Colonic mucosa (tissue), 4 donors: ENCODE measurements at regions not wholly inside any gene's neighbourhood (a gene's known extent, or its start where the extent isn't known, plus 50 kb on each side); places are given as distances from the start of the nearest gene placed in this dataset.
A peak's percentile ranks its signal among the peaks of the same experiment; 100 is the strongest.

Experiments
- DNase-seq: peaks from one replicate; pipeline ENCODE4 v3.0.0-alpha.2; 2020
- H3K27ac ChIP-seq: fragments of 200-600 bp; one replicate; pipeline ENCODE4 v1.8.0; 2021
- H3K27me3 ChIP-seq: fragments of 200-600 bp; one replicate; pipeline ENCODE4 v1.8.0; 2021
- H3K36me3 ChIP-seq: fragments of 200-600 bp; one replicate; pipeline ENCODE4 v1.8.0; 2021
- H3K4me1 ChIP-seq: fragments of 200-600 bp; one replicate; pipeline ENCODE4 v1.8.0; 2021; ENCODE audit warnings: mild to moderate bottlenecking
- H3K4me3 ChIP-seq: fragments of 200-600 bp; one replicate; pipeline ENCODE4 v1.8.0; 2021
- H3K9ac ChIP-seq, 2 donors: one replicate each; pipeline ENCODE4 v1.7.0; 2013; ENCODE audit warnings: control low read depth in 2 of 2, low read depth in 2 of 2, low read length in 2 of 2
- H3K9me3 ChIP-seq: fragments of 200-600 bp; one replicate; pipeline ENCODE4 v1.8.0; 2021
- intact Hi-C: fragments of 100-400 bp; cut with DNase I; formaldehyde crosslinking; loops from one replicate; pipeline ENCODE4 v1.14.1; 2022
- TF ChIP-seq, protein P1 (sequence below): fragments of 200-600 bp; IDR thresholded peaks from one replicate; pipeline ENCODE4 v1.8.0; 2022; ENCODE audit warnings: antibody characterized with exemption, mild to moderate bottlenecking
- donor health status: healthy.
- donor health status: DM: no; HTN: no; CAD: no.
- donor health status: DM: no; HTN: no; CAD: no.

DNA sequence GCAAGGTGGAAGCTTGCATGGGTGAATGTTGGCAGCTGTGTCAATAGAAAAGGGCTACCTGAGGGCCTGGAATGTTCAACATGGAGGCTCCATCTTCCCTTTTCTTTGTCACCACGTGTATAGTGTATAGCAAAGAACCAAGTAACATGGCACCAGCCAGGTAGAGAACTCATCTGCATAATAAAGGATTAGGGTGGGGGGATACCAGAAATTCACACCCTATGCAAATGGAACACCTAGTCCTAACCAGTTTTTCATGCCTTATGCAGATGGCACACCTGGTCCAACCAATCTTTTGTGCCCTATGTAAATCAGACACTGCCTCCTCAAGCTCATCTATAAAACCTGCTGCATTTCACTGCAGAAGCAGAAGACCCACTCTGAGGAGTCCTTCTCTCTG is 169.6 kb upstream of the GLRA2 start:
- Histone ChIP-seq H3K27me3 (no peaks in the 10 kb centered on the region), H3K9ac (no peak overlapping the region), H3K4me3 (no peak overlapping the region), H3K27ac (peak overlapping the region; percentile 29), H3K36me3 (no peaks in the 10 kb centered on the region), H3K9me3 (no peaks in the 10 kb centered on the region), H3K4me1 (no peaks in the 10 kb centered on the region)
- TF ChIP-seq, protein P1, sequence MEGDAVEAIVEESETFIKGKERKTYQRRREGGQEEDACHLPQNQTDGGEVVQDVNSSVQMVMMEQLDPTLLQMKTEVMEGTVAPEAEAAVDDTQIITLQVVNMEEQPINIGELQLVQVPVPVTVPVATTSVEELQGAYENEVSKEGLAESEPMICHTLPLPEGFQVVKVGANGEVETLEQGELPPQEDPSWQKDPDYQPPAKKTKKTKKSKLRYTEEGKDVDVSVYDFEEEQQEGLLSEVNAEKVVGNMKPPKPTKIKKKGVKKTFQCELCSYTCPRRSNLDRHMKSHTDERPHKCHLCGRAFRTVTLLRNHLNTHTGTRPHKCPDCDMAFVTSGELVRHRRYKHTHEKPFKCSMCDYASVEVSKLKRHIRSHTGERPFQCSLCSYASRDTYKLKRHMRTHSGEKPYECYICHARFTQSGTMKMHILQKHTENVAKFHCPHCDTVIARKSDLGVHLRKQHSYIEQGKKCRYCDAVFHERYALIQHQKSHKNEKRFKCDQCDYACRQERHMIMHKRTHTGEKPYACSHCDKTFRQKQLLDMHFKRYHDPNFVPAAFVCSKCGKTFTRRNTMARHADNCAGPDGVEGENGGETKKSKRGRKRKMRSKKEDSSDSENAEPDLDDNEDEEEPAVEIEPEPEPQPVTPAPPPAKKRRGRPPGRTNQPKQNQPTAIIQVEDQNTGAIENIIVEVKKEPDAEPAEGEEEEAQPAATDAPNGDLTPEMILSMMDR, result no peak
- intact Hi-C loops, result no loop called here
- no peak for DNase-seq

DNA sequence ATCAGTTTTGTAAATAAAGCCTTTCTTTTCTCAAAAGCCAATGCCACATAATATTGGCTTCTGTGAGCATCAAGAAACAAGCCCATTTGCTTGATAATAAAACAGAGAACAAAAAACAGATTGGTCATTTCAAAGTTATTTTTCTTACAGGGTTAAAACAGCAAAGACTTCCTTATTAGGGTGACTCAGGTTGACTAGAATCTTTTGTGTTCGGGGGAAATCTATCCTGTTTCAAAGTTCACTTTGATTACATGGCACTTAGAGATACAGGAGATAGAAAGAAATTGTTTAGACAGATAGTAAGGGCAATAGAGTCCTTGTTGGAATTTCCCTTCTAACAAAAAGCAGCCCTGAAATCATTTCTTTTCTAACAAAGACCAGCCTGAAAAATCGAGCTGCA is 170.0 kb upstream of the GLRA2 start:
- Histone ChIP-seq H3K27ac (peak overlapping the region; percentile 29), H3K27me3 (no peaks in the 10 kb centered on the region), H3K4me3 (no peak overlapping the region), H3K36me3 (no peaks in the 10 kb centered on the region), H3K9ac (no peak overlapping the region), H3K4me1 (no peaks in the 10 kb centered on the region), H3K9me3 (no peaks in the 10 kb centered on the region)
- no peak for DNase-seq
- TF ChIP-seq, protein P1, result no peak
- intact Hi-C loops, result no loop called here

DNA sequence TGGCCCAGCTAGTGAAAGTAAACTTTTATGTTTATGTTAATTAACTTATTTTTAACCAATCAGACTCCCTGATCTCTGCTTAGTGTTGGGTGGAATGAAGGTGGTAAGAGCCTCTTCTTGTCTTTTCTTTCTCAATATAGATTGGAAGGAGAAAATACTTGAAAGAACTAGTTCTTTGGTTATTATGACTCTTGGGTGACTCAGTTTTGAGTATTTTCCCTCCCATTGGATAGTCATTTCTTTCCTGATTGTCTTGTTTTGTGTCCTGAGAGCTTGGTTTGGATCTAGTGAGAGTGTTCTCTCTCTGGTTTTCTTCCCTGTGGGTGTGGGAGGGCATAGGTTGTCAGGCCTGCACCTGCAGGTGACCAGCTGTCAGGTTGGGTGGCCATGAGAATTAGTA is 172.0 kb upstream of the GLRA2 start:
- Histone ChIP-seq H3K27ac (no peak overlapping the region), H3K36me3 (no peaks in the 10 kb centered on the region), H3K27me3 (no peaks in the 10 kb centered on the region), H3K4me3 (no peak overlapping the region), H3K4me1 (no peaks in the 10 kb centered on the region), H3K9me3 (no peaks in the 10 kb centered on the region), H3K9ac (no peak overlapping the region)
- intact Hi-C loops, result no loop called here
- TF ChIP-seq, protein P1, result no peak
- no peak for DNase-seq

DNA sequence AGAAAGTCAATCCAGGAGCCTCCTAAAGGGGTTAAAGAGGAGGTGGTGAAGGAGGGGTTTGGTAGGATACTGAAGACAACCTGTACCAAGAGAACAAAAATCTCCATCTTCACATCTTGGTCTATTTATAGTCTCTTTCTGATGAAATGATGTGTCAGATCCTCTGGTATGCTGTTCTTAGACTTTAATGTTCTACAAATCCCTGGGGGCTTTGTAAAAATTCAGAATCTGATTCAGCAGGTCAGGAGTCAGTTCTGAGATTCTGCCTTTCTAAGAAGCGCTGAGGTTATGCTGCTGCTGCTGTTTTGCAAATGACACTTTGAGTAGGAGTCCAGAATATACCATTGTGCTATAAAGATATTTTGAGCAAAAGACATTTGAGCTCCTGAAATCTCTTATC is 172.9 kb upstream of the GLRA2 start:
- TF ChIP-seq, protein P1, result no peak
- no peak overlapping the region for H3K27ac ChIP-seq
- H3K9me3 ChIP-seq, result no peaks in the 10 kb centered on the region
- H3K4me3 ChIP-seq, result no peak overlapping the region
- no peaks in the 10 kb centered on the region for H3K4me1 ChIP-seq
- intact Hi-C loops, result no loop called here
- H3K9ac ChIP-seq, result no peak overlapping the region
- no peaks in the 10 kb centered on the region for H3K36me3 ChIP-seq
- DNase-seq, result no peak
- H3K27me3 ChIP-seq, result no peaks in the 10 kb centered on the region

DNA sequence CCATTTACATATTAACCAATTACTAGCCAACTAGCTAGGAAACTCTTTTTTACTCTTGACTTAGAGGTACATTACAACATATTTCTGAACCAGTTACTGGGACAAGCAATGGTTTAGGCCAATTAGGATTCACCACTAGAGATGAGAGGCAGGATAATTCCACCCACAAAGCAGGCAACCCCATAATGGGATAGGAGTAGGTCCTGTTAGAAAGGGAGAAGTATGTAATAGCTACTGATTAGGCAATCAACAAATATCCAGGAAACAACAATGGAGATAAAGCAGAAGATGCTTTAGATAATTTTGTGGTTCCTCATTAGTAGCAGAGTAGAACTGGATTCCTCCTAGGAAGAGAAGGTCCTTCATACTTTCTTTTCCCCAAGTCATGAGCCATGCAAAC is 173.8 kb upstream of the GLRA2 start:
- no peak for DNase-seq
- H3K27ac ChIP-seq, result no peak overlapping the region

More for the DNA sequence above, 173.8 kb upstream of the GLRA2 start:
- H3K36me3 ChIP-seq, result no peaks in the 10 kb centered on the region
- no peak overlapping the region for H3K9ac ChIP-seq
- no peak overlapping the region for H3K4me3 ChIP-seq
- no peaks in the 10 kb centered on the region for H3K4me1 ChIP-seq
- H3K27me3 ChIP-seq, result no peaks in the 10 kb centered on the region
- TF ChIP-seq, protein P1, result no peak
- H3K9me3 ChIP-seq, result no peaks in the 10 kb centered on the region
- intact Hi-C loops, result no loop called here
